Caki2 (cell line): ENCODE measurements at regions not wholly inside any gene's neighbourhood (a gene's known extent, or its start where the extent isn't known, plus 50 kb on each side); places are given as distances from the start of the nearest gene placed in this dataset.
"Not testable (repeated sequence)": the region's sequence is repeated elsewhere in the genome, so short reads cannot be mapped to it uniquely, and the experiment has no call there.

Experiments used
- DNase-seq: peaks from one replicate; pipeline ENCODE4 v3.0.0-alpha.2; 2015; ENCODE audit warnings: low read depth
- in situ Hi-C: cut with HindIII; loops from 2 replicates; pipeline ENCODE4 v1.10.0; 2016; ENCODE audit warnings: low sequenced_read_pairs, low pct_unique_long_range_greater_than_20kb, mixed read lengths

DNA sequence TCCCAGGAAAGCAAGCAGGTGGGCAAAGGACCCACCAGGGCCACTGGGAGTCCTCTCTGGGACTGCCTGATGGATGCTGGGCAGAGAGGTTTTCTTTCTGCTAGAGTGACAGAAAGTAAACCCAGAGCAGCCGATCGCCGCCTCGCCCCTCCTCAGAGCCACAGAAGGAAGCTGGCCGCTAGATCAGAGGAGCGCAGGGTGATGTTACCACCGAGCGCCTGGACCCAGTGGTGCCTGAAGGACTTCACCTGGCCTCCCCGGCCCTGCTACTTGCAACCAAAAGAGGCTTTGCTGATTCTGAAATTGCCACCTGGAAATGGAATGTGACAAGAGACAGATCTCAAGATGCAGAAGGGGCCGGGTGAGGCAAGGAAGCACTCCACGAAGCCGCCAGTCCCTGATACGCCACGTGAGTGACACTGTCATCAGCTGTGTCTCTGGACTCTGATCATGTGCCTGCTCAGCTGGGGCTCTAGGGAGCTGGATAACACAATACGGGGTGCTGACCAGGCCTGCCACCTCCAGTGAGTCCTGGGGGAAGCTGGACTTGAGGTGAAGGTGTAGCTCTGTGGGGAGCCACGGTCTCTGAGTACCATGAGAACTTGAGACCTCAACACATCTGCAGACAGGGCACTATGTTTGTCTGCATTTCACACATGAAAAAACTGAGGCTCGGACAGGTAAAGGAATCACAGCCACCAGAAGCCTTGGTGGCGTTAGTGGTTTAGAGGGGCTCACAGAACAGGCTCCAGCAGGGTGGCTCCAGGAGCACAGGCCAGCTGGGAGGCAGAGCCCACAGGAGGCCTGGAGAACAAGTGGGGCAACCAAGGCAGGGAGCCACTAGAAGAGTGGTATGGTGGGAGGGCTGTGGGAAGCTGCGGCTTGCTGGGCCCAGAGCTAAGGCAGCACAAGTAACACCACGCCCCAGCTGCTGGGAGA, 137.9 kb upstream of the PRR20G start:
- in situ Hi-C loops: no loop called here
- DNase-seq: no peak

DNA sequence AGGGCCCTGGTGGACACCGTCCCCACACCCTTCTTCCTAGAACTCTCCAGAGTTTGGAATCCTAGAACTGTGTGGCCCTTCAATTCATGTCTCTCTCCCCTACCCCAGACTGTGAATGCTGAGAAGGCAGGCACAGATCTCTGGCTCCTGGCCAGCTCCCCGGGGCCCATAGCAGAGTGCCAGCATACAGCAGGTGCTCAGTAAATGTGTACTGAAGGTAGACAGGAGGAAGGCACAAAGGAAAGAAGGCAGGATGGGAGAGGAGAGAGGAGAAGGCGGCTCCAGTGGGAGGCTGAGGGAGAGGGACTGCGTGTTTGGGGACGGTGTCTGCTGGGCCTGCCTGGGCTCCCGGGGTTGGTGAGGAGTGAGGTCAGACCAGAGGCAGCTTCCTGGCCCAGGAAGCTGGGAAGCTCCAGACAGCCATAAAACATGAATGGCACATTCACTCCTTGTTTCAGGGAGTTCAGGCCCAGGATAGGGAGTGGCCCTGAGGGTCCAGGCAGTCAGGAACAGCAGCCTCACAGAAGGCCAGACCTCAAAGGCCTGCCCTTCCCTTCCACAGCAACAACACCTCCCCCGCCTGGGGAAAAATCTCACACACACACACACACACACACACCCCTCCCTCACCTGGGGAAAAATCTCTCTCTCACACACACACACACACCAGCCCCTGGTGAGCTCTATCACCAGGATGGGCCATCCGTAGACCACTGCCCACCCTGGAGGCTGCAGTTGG, 137.1 kb upstream of the PRR20G start:
- DNase-seq: no peak
- in situ Hi-C loops: no loop called here

DNA sequence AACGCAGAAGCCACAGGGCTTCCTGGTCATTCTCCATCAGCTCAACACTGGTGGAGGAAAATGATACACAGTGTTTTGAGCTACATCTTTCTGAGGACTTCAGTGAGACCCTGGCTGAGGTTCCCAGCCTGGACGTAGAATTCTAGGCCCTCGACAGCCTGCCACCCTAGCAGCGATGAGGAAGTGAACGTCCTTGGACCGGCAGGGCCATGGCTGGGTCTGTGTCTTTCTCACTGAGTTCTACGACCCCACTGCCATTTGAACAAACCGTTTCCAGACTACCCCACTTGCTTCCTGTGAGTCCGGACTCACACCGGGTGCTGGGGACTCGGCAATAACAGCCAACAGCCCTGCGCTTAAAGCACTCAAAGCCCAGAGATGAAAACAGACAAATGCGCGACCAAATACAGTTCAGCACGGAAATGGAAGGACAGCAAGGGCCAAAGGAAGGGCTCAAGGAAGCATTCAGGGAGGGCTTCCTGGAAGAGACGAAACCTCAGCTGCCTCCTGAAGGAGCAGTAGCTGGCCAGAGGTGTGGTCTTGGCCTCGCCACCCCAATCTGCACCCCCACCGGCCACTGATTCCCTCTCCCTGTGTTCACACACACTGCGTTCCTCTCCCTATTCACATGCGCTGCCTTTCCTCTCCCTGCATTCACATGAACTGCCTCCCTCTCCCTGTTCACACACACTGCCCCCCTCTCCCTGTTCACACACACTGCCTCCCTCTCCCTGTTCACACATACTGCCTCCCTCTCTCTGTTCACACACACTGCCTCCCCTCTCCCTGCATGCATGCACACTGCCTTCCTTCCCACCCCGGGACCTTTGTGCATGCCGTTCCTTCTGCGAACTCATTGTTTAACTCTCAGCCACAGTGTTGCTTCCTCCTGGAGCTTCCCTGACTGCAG, 136.3 kb upstream of the PRR20G start:
- no peak for DNase-seq
- in situ Hi-C loops: no loop called here

DNA sequence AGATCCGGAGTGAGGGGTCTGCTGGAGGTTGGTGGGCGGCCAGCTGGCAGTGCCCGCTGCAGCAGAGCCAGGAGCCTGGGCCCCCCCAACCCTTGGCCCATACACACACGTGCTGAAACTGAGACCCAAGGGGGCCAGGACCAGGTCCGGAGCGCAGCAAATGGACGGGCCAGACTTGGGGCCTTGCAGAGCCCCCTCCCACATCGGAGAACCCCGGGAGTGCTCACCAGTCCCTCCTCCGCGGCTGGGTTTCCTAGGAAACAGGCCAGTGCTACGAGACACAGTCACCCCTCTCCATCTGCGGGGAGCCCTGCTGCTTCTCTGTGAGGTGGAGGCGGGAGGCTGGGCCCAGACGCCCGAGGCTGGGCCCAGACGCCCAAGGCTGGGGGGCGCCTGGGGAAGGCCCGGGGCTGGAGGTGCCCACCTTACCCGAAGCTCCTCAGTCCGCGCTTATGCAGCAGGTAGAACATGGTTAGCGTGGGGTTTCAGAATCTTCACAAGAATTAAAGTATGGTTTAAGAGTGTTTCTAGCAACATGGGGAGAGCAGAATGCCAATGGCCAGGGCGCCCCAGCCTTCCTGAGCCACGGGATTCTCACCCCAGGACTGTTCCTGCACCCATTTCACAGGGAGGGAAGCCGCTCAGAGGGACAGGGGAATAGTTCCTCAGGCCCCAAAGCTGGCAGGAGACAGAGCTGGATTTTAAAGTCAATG, 135.0 kb upstream of the PRR20G start:
- no peak for DNase-seq
- in situ Hi-C loops: no loop called here

DNA sequence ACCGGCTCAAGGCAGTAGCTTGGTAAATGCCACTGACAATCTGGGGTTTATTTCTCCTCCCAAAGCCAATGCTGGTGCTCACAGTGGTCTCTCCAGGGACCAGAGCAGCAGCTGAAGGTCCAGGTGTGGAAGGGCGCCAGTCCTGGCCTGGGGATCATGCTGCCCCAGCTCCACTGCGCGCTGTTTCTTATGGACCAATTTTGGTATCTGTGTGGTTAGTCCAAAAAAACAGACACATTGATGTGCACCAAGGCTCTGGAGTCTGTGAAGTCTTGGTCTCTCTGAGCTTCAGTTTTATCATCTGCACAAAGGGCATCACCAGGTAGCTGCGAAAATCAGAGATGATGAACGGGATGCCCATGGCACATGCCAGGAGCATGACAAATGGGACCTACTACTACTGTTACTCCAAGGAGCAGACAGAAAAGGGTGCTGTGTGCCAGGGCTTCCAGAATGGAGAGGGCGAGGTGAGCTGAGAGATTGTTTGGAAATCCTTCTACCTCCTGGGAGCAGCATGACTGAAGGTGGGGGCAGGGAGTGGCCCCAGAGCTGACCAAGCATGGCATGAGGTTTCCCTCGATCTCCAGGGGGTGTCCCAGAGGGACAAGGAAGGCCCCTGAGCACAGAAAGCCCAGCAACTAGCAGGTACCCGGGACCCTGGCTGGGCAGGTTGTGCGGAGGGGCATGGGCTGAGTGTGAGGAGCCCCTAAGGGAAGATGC, 134.3 kb upstream of the PRR20G start:
- in situ Hi-C loops: no loop called here
- no peak for DNase-seq

DNA sequence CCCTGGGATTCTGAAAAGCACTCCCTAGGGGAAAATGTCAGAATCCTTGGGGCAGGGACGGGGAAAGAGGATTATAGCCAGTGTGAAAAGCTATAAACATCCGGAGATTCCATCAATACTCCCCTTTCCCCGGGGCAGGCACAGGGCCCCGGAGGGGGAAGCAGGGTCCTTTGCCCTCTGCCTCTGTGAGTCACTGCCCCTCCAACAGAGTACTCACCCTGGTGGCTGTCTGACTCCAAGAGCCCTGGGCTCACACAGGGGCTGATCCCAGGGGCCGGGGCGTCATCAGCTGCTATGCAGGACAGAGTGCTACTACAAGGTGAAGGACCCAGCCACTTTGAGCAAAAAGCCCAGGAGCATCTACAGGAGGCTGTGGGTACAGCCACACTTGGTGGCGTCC, 133.0 kb upstream of the PRR20G start:
- in situ Hi-C loops: no loop called here
- DNase-seq: no peak

DNA sequence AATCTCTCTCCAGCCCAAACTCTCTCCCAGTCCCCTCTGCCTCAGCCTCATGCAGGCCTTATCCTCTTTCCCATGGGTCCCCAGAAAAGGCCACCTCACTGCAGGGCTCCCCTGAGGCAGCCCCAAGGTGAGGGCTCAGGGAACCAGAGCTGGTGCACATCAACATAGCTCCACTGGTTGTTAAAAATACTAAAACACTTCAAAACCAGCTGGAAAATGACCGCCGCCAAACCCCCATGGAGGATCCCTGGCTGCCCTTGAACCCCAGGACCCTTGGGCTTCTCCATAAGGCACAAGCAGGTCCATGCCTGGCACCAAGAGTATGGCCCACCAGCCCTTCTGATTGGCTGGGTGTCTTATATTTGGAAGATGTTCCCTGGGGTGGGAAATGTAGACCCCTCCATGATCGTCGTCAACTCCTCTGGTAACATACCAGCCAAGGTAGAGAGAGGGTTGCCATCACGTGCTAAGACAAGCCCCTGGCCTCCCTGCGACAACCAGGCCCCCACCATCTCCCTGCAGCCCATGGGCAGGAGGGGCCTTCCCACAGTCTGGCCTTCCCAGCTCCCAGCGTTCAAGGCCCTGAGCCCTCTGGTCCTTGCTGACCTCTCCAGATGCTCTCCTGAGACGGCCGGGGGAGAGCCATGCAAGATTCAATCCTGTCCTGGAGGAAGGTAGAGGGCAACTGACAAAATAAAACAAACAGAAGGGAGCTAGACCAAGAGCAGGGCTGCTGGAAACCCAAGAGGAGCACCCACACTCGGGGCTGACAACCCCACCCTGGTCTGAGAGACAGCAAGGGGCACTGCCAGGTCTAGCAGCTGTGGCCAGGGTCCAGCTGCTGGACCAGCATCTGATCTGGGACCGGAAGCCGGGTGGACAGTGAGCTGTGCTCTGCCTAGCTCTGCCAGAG, 132.1 kb upstream of the PRR20G start:
- in situ Hi-C loops: no loop called here
- DNase-seq: no peak

DNA sequence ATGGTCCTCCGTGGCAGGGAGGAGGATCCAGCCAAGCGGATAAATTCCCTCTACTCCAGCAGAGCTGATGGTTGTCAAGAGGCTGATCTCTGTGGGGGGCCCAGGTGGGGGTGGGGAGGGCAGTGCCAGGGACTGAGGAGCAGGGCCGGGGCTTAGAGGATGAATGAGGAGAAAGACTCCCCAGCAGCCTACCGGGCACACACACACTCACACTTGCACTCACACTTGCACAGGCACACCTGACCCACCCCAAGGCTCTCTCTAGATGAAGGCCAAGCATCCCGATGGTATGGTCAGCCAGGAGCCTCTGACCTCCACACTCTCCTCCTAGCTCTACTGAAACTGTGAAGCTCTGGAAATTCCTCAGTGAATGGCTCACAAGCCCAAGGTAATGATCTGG, 131.3 kb upstream of the PRR20G start:
- in situ Hi-C loops: no loop called here
- DNase-seq: no peak

DNA sequence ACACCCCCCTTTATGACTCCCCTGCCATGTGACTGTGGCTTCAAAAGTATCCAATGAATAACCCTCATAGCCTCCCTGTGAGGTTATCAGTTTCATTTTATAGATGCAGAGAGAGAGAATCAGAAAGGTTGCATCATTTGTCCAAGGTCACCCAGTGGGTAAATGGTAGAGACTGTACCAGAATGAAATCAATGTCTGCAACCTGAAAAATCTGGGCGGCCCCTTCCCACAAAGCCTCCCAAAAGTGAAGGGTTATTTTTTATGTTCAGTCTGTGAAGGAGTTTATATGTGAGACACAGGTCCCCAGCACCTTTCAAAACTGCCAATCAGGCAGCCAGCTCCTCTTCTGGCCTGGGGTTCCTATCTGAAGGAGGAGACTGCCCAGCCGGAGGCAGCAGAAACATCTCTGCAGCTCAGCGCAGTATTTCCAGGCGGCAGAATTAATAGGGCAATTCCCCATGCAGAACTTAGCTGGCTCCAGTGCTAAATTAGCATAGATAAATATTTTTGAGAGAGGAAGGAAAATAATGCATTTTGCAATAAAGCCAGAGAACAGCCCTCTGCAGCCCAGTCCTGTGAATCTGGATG, 130.8 kb upstream of the PRR20G start:
- in situ Hi-C loops: no loop called here
- no peak for DNase-seq

DNA sequence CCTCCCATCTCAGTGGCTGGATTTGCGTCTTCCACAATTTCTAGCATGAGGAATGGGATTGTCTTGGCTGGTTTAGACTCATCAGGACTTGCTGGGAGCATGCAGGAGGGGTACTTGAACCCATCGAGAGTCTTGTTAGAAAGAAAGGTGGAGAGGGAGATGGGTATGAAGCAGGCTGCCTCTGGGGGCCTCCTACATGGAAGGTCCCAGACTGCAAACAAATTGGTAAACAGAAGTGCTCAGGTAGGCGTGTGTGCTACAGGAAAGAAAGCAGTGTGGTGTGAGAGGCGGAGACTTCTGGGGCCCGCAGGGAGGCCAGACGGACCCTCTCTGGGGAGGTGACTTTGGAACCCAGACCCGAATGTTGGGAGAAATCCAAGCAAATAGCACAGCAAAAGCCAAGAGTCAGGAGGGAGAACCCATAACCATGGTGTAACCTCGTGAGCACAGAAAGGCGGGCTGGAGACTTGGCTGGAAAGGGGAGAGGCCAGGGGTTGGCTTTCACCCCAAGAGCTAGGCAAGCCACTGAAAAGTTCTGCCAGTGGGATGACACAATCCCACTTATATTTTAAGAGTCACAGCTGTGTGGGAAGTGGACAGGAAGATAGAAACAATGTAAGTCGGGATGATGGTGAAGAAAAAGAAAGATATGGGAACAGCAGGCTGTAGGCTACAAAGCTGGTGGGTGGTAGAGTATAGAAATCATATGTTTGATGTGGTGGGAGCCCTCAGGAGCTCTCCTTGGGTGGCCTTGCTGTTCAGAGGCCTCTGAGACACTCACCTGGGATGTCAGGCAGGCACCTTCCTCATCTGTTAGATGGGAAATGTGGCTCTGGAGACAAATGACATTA, 130.1 kb upstream of the PRR20G start:
- no peak for DNase-seq
- in situ Hi-C loops: no loop called here

DNA sequence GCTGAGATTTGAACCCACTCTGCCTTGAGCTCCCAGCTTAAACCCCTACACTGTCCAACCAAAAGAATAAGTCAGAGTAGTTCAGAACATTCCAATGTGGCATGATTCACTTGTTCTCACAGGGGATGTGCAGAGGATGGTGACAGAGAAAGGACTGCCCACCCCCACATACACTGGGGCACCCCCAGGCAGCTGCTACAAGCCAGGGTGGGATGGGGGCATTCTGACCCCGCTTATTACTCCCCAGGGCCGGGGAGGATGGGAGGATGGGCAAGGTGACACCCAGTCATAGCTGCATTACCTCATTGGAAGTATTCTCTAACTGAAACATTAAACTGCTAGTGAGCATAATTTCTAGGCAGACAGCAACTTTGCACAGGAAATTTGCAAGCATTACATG, 126.0 kb upstream of the PRR20G start:
- in situ Hi-C loops: no loop called here
- no peak for DNase-seq

DNA sequence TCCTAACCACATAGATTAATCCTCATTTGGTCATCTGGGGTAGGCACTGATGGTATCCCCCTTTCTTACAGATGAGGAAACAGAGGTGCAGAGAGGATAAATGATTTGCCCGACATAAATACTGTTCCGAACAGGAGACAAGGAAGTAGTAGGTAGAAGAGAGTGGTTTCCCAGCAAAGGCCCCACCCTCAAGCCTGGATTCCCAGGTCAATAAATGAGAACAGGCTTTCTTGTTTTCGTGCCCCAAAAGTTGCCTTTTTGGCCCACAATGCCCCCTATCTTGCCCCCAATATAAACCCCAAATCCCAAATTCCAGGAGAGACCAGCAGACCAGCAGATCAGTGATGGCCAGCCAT, 125.5 kb upstream of the PRR20G start:
- DNase-seq: no peak
- in situ Hi-C loops: no loop called here

DNA sequence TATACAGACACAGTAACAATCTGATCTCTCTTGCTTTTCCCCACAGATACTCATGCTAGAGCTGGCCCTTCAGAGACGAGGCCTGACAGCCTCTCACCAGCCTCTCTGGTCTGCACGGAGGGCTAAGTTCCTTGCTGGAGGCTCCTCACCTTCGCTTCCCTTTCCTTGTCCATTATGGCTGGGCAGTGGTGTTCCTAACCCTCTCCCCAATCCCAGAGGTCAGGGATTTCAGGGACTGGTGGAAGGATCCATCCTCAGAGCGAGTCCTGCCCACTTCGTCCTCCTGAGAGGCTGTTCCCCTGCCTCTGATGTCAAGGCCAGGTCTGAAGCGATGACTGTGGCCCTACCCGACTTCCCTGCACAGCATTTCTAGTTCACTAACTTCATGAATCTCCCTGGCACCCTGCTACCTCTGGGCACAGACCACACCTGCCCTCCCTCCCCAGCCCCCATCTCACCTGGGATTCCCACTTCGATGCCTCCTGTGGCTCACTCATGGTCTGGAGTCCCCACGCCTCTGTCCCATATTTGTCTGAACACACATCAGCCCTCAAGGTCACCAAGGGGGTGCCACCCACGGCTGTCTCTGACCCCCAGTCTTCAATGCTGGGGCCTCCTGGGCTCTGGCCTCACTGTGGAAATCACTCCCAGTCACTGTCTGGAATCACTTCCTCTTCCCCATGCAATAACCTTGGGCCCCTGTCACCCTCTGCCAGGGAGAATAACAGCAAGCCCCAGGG, 124.9 kb upstream of the PRR20G start:
- DNase-seq: no peak
- in situ Hi-C loops: no loop called here

DNA sequence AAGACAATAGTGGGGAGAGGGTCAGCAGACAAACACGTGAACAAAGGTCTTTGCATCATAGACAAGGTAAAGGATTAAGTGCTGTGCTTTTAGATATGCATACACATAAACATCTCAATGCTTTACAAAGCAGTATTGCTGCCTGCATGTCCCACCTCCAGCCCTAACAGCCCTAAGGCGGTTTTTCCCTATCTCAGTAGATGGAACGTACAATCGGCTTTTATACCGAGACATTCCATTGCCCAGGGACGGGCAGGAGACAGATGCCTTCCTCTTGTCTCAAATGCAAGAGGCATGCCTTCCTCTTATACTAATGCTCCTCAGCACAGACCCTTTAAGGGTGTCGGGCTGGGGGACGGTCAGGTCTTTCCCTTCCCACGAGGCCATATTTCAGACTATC, 124.0 kb upstream of the PRR20G start:
- in situ Hi-C loops, DNase-seq: not testable (repeated sequence)
